ENCODE measurements at regions not wholly inside any gene's neighbourhood (a gene's known extent, or its start where the extent isn't known, plus 50 kb on each side); places are given as distances from the start of the nearest gene placed in this dataset.

DNA sequence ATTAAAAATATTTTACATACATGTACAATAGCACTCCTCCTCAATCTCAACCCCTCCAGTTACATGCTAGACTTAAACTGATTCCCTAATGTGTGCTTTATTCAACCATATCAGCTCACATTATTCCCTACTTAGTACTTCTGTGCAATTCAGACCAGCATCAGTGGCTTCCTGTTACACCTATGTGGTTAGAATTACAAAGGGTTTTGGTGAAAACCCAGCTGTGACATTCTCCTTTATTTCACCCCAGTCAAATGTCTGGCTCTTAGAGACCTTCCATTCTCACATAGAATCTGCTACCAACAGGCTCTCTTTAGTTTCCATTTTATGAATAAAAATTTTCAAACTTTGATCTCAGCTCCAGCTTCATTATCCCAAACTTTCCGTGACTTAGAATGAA is 85.2 kb upstream of the SLC7A11 start:
- TF ChIP-seq, protein P1, sequence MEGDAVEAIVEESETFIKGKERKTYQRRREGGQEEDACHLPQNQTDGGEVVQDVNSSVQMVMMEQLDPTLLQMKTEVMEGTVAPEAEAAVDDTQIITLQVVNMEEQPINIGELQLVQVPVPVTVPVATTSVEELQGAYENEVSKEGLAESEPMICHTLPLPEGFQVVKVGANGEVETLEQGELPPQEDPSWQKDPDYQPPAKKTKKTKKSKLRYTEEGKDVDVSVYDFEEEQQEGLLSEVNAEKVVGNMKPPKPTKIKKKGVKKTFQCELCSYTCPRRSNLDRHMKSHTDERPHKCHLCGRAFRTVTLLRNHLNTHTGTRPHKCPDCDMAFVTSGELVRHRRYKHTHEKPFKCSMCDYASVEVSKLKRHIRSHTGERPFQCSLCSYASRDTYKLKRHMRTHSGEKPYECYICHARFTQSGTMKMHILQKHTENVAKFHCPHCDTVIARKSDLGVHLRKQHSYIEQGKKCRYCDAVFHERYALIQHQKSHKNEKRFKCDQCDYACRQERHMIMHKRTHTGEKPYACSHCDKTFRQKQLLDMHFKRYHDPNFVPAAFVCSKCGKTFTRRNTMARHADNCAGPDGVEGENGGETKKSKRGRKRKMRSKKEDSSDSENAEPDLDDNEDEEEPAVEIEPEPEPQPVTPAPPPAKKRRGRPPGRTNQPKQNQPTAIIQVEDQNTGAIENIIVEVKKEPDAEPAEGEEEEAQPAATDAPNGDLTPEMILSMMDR (conservative IDR thresholded peaks at IDR 0.05; ENCODE audit: low read depth, low read length): no peak
- no peak for DNase-seq (ENCODE audit: low read depth)
- no peak overlapping the region for H3K4me3 ChIP-seq (ENCODE audit: low read depth, low read length)

DNA sequence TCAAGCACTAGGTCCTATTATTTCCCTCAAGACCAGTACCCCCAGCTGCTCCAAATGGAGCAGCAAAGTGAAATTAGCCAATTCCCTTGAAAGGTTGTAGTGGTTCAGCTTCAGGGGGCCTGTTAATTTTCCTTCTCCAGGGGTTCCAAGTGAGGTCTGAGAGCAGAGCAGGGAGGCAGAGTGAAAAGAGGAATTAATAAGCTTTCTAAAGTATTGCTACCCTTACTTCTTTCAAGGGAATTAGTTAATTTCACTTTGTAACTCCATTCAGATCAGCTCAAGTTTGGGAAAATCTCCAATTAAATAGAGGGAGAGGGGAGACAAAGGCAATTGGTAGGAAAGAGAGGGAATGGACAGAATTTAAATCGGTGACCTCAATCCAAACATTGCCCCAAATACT is 78.7 kb upstream of the SLC7A11 start:
- DNase-seq (ENCODE audit: low read depth): no peak
- TF ChIP-seq, protein P1 (conservative IDR thresholded peaks at IDR 0.05; ENCODE audit: low read depth, low read length): no peak
- no peak overlapping the region for H3K4me3 ChIP-seq (ENCODE audit: low read depth, low read length)

DNA sequence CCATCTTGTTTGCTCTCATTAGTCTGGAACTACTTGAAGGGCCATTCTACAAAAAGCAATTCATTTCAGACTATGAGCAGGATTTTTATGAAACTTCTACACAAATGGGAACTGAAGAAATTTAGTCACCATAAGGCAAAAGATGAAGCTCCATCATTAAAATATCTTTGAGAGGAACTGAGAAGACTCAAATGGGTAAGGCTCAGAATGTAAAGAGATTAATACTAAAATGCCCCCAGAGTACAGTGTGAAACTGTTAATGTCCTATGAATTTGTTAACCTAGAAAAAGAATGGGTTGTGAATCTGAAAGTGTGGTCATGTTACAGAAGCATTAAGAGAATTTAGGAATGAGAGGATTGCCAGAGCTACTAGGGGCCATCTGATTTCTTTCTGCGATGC is 77.9 kb upstream of the SLC7A11 start:
- H3K4me3 ChIP-seq (ENCODE audit: low read depth, low read length): no peak overlapping the region
- no peak for DNase-seq (ENCODE audit: low read depth)
- TF ChIP-seq, protein P1 (conservative IDR thresholded peaks at IDR 0.05; ENCODE audit: low read depth, low read length): no peak

DNA sequence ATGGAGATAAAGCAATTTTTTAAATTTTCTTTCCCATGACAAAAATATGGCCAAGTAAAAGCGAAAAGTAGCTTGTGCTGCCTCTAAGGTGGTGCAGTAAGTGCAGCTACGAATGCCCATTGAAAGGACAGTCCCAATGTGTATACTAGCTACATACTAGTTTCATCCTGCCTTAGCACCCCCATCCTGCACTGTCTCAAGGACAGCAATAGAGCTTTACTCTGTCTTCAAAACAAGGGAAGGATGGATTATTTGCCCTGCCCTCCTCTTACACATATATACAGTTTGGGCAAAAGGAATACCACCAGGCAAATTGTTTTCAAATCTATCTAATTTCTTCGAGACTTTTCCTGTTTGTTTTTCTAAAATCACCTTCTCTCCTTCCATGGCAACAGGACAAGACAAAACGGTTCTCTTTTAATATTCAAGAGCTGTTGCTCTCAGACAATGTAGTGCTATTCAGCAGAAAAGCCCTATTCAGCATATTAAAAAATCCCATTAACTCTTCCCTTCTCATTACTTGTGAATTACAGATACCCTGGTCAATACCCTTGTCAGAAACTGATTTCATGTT is 75.1 kb upstream of the SLC7A11 start:
- TF ChIP-seq, protein P1 (conservative IDR thresholded peaks at IDR 0.05; ENCODE audit: low read depth, low read length): no peak
- H3K4me3 ChIP-seq (ENCODE audit: low read depth, low read length): no peak overlapping the region
- no peak for DNase-seq (ENCODE audit: low read depth)

DNA sequence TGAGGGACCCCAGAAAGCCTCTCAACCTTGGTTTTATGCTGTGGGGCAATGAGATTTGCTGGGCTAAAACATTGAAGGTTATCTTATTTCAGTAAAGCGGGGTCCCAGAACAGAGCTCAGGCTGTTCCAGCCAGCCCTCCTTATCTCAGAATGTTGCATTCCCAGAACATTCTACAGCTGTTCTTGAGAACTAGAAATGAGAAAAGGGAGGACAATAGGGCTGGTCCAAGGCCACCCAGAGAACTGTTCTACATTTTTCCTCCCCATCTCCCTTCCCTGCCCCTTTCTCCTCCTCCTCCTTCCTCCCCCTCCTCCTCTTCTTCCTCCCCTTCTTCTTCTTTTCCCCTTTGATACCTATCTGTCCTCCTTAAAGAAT is 70.4 kb upstream of the SLC7A11 start:
- TF ChIP-seq, protein P1 (conservative IDR thresholded peaks at IDR 0.05; ENCODE audit: low read depth, low read length): no peak
- DNase-seq (ENCODE audit: low read depth): no peak
- H3K4me3 ChIP-seq (ENCODE audit: low read depth, low read length): no peak overlapping the region

DNA sequence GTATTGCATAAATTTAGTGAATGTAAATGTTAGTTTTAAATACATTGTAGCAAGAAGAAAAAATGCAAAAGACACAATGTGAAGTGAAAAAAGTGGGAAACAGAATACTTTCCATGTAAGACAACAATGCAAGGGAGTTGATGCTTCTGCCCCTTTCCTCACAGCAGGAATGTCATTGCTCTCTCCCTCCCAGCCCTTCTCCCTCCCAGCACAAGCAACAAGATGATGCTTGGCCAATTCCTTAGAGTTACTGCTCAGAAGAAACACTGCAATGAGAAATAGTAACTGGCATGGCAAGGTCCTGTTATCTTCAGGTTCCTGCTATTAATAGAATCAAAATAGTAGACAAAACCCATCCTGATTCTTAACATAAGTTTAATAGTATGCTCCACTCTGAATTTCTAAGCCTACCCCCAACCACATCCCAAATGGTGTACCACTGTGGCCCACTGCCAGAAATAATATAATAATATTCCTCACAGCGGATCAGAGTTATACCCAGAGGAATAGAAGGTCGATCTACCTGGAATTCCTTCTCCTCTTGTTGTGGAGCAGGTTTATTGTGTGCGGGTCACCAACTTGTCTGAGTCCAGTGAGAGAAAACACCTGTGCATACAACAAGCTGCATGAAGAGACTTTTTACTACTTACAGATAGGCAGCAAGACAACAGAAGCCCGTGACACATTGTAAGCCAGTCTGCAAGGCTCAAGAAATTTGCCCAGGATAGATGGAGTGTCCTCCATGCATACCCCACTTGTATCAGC is 69.8 kb upstream of the SLC7A11 start:
- no peak overlapping the region for H3K4me3 ChIP-seq (ENCODE audit: low read depth, low read length)
- TF ChIP-seq, protein P1 (conservative IDR thresholded peaks at IDR 0.05; ENCODE audit: low read depth, low read length): no peak
- no peak for DNase-seq (ENCODE audit: low read depth)

DNA sequence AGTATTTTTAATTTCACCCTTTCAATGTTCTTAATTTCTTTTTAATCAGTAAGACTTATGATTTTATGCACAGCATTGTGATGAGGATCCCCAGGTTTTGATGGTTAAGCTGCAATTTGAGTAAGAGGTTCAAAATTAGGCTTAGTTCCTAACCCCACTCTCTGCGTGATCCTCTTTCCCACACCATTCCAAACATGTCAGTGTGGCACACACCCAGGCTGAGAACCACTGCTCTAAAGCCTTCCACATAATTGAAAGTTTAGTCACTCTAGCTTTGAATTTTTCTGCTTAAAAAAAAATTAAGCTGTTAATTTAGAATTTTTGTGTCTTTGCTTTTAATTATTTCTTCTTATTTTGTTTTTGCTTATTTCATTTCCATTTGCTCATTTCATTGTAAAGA is 68.8 kb upstream of the SLC7A11 start:
- TF ChIP-seq, protein P1 (conservative IDR thresholded peaks at IDR 0.05; ENCODE audit: low read depth, low read length): no peak
- DNase-seq (ENCODE audit: low read depth): no peak

More for the DNA sequence above, 68.8 kb upstream of the SLC7A11 start:
- no peak overlapping the region for H3K4me3 ChIP-seq (ENCODE audit: low read depth, low read length)

Data from epithelial cell of proximal tubule (primary cell).